Calu3 (cell line): ENCODE measurements at regions not wholly inside any gene's neighbourhood (a gene's known extent, or its start where the extent isn't known, plus 50 kb on each side); places are given as distances from the start of the nearest gene placed in this dataset.
"Not testable (repeated sequence)": the region's sequence is repeated elsewhere in the genome, so short reads cannot be mapped to it uniquely, and the experiment has no call there.

ENCODE experiments used
- BruUV-seq: library from RNA; stranded (reverse); fragments of 400-500 nt; replicated peaks from 2 replicates; lab custom pipeline; 2021; lab: Mats Ljungman, UMichigan
- CTCF ChIA-PET: fragments of 300-600 bp; sonication (Branson Sonifier 250); formaldehyde crosslinking; loops from one replicate; lab custom pipeline; 2022; ENCODE audit warnings: antibody characterized with exemption; lab: Charles Lee
- DNase-seq: peaks from one replicate; pipeline ENCODE4 v3.0.0; 2022
- H3K27ac Mint-ChIP-seq: one replicate; pipeline ENCODE4 v1.8.0; 2022; ENCODE audit warnings: mixed read lengths; ENCODE audit not compliant: unreplicated experiment
- H3K27me3 Mint-ChIP-seq: one replicate; pipeline ENCODE4 v1.8.0; 2022; ENCODE audit warnings: mixed read lengths; ENCODE audit not compliant: unreplicated experiment
- H3K36me3 Mint-ChIP-seq: one replicate; pipeline ENCODE4 v1.8.0; 2022; ENCODE audit warnings: mild to moderate bottlenecking, moderate library complexity, mixed read lengths; ENCODE audit not compliant: insufficient read depth, unreplicated experiment
- H3K4me1 Mint-ChIP-seq: one replicate; pipeline ENCODE4 v1.8.0; 2022; ENCODE audit warnings: mild to moderate bottlenecking, low read depth, mixed read lengths; ENCODE audit not compliant: unreplicated experiment
- H3K4me3 Mint-ChIP-seq: one replicate; pipeline ENCODE4 v1.8.0; 2022; ENCODE audit warnings: mild to moderate bottlenecking, low read depth, moderate library complexity, mixed read lengths; ENCODE audit not compliant: unreplicated experiment
- H3K9me3 Mint-ChIP-seq: one replicate; pipeline ENCODE4 v1.8.0; 2022; ENCODE audit warnings: low read depth, mixed read lengths; ENCODE audit not compliant: unreplicated experiment
- intact Hi-C: fragments of 100-400 bp; cut with micrococcal nuclease; formaldehyde crosslinking; loops from one replicate; pipeline ENCODE4 v1.10.0; 2022; ENCODE audit not compliant: unreplicated experiment
- TF ChIP-seq, protein P1 (sequence below): fragments of 200-600 bp; IDR thresholded peaks from one replicate; pipeline ENCODE4 v1.8.0; 2022; ENCODE audit warnings: antibody characterized with exemption; ENCODE audit not compliant: unreplicated experiment

DNA sequence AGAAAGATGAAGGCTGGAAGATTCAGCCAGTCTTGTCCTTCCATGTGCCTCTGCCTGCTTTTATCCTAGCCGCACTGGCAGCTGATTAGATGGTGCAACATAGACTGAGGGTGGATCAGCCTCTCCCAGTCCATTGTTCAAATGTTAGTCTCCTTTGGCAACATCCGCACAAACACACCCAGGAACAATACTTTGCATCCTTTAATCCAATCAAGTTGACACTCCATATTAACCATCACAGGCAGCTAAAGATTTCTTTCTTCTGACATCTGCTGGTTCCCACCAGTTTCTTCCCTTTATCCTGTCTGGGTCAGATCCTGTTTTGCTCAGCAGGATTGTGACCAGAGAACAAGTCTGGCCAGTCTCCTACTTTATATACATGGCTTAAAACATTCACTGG lies 276.5 kb upstream of the TYRP1 start:
- intact Hi-C loops: no loop called here
- Mint-ChIP-seq H3K36me3 (no peaks in the 10 kb centered on the region), H3K9me3 (no peaks in the 10 kb centered on the region), H3K27ac (no peak overlapping the region), H3K4me3 (no peak overlapping the region), H3K27me3 (no peaks in the 10 kb centered on the region), H3K4me1 (no peaks in the 10 kb centered on the region)
- CTCF ChIA-PET: no interaction called here
- TF ChIP-seq, protein P1, sequence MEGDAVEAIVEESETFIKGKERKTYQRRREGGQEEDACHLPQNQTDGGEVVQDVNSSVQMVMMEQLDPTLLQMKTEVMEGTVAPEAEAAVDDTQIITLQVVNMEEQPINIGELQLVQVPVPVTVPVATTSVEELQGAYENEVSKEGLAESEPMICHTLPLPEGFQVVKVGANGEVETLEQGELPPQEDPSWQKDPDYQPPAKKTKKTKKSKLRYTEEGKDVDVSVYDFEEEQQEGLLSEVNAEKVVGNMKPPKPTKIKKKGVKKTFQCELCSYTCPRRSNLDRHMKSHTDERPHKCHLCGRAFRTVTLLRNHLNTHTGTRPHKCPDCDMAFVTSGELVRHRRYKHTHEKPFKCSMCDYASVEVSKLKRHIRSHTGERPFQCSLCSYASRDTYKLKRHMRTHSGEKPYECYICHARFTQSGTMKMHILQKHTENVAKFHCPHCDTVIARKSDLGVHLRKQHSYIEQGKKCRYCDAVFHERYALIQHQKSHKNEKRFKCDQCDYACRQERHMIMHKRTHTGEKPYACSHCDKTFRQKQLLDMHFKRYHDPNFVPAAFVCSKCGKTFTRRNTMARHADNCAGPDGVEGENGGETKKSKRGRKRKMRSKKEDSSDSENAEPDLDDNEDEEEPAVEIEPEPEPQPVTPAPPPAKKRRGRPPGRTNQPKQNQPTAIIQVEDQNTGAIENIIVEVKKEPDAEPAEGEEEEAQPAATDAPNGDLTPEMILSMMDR: no peak
- BruUV-seq: no TSS peak
- no peak for DNase-seq

DNA sequence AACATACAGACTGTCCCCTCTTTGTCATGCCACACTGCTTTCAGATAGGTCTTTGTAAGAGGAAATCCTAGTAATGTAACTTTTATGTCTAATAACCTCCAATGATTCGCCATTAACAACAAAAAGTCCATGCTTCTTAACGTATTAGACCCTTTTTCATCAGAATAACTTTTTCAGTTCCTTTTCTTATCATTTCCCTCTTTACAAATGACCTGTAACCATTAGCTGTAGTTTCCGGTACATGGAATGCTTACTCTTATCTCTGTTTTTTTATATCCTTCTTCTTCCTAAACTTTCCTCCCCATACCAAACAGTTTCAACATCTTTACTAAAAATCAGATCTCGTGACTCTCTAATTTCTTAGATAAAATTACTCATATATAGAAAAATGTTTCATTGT lies 268.9 kb upstream of the TYRP1 start:
- Mint-ChIP-seq H3K36me3 (no peaks in the 10 kb centered on the region), H3K9me3 (no peaks in the 10 kb centered on the region), H3K4me3 (no peak overlapping the region), H3K4me1 (no peaks in the 10 kb centered on the region), H3K27ac (no peak overlapping the region), H3K27me3 (no peaks in the 10 kb centered on the region)
- CTCF ChIA-PET: no interaction called here
- BruUV-seq: no TSS peak
- TF ChIP-seq, protein P1: no peak
- no peak for DNase-seq
- intact Hi-C loops: no loop called here

DNA sequence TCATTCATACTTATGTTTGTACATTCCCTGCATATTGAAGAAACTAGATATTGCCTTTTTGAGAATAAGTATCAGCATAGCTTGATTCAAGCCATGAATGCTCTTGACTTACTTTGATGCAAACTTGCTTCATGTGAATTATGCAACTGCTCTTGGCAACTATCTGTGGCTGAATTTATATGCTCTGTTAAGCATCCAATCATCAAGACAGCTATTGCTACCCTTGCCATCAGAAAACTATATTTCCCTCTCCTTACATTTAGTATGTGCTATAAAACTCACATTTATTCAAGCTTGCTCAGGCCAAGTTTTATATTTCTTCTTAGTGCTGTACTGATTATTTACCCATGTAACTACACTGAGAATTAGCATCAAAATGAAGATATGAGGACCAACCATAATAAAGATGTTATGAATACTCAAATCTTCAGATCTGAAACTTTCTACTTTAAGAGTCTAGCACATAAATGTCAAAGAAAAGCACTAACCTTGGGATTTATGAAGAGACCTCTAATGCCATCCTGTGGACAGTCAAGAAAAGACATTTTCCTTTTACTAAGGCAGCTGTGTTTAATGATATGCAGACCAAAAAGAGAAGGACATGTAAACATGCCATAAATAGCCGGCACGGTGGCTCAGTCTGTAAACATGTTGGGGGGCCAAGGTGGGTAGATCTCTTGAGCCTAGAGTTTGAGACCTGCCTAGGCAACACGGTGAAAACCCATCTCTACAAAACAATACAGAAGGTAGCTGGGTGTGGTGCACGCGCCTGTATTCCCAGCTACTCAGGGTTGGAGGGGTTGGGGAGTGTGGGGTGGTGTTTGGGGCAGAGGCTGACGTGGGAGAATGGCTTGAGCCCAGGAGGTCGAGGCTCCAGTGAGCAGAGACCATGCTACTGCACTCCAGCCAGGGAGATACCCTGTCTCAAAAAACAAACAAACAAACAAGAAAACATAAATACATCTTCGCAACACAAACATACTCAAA lies 267.0 kb upstream of the TYRP1 start:
- intact Hi-C loops: no loop called here
- no peaks in the 10 kb centered on the region for H3K4me1 Mint-ChIP-seq
- no peaks in the 10 kb centered on the region for H3K27me3 Mint-ChIP-seq
- DNase-seq: no peak
- no peak overlapping the region for H3K27ac Mint-ChIP-seq
- no peak overlapping the region for H3K4me3 Mint-ChIP-seq
- no peaks in the 10 kb centered on the region for H3K9me3 Mint-ChIP-seq
- CTCF ChIA-PET: interaction anchor here (0.7 kb wide), 1 partner anchor 11 kb away, joined by 3 read pairs; no protein-coding TSS in a partner anchor
- TF ChIP-seq, protein P1: no peak
- H3K36me3 Mint-ChIP-seq: no peaks in the 10 kb centered on the region
- no TSS peak for BruUV-seq

DNA sequence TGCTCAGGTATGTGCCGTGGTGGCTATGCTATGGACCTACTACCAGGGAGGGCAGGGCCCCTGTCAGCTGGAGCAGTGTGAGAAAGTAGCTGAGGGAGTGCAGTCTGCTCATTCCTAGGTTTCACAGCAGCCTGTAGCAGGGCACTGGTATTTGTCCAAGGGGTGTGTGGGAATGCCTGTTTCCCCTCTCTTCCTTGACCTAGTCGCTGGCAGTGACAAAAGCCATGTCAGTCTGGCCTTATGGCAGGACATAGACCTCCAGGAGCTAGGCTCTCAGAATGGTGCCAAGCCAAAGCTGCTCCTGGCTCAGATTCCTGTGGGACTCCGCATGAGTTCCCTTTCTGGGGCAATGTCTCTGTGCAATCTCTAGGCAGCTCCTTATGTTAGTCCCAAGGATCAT lies 253.9 kb upstream of the TYRP1 start:
- intact Hi-C loops: no loop called here
- CTCF ChIA-PET: no interaction called here
- H3K4me1 Mint-ChIP-seq: no peaks in the 10 kb centered on the region
- H3K27me3 Mint-ChIP-seq: peaks cover 13% of the 10 kb centered on the region
- H3K27ac Mint-ChIP-seq: no peak overlapping the region
- no peak overlapping the region for H3K4me3 Mint-ChIP-seq
- H3K36me3 Mint-ChIP-seq: no peaks in the 10 kb centered on the region
- H3K9me3 Mint-ChIP-seq: no peaks in the 10 kb centered on the region
- no TSS peak for BruUV-seq
- DNase-seq: no peak
- TF ChIP-seq, protein P1: no peak

DNA sequence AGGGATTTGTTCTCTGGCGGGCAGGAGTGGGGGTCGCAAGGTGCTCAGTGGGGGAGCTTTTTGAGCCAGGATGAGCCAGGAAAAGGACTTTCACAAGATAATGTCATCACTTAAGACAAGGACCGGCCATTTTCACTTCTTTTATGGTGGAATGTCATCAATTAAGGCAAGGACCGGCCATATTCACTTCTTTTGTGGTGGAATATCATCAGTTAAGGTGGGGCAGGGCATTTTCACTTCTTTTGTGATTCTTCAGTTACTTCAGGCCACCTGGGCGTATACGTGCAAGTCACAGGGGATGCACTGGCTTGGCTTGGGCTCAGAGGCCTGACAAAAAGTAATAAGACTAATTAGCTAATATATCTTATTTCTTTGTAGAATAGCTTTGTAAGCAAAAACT lies 252.1 kb upstream of the TYRP1 start:
- H3K4me1 Mint-ChIP-seq, H3K9me3 Mint-ChIP-seq, CTCF ChIA-PET, H3K27ac Mint-ChIP-seq, H3K4me3 Mint-ChIP-seq, BruUV-seq, H3K36me3 Mint-ChIP-seq, intact Hi-C loops, DNase-seq: not testable (repeated sequence)
- peaks cover 13% of the 10 kb centered on the region for H3K27me3 Mint-ChIP-seq
